ENCODE measurements at regions not wholly inside any gene's neighbourhood (a gene's known extent, or its start where the extent isn't known, plus 50 kb on each side); places are given as distances from the start of the nearest gene placed in this dataset.

GRCh38 chr15:81955382-81956062 is 90.3 kb downstream of the MEX3B start:
- no peaks in the 10 kb centered on the region for H3K36me3 ChIP-seq
- no peaks in the 10 kb centered on the region for H3K27me3 ChIP-seq
- H3K27ac ChIP-seq, result no peak overlapping the region
- no peaks in the 10 kb centered on the region for H3K4me1 ChIP-seq
- no peak for DNase-seq (ENCODE audit: low spot score in 2 of 2)
- no peak for TF ChIP-seq CTCF (IDR thresholded peaks at IDR 0.05)
- TF ChIP-seq POLR2AphosphoS5 (IDR thresholded peaks at IDR 0.05), result no peak
- TF ChIP-seq POLR2A (IDR thresholded peaks at IDR 0.05), result no peak
- intact Hi-C loops (cut with DNase I; ENCODE audit: low total_unique reads), result no loop called here
- H3K4me3 ChIP-seq, result no peak overlapping the region
- H3K9me3 ChIP-seq, result no peaks in the 10 kb centered on the region

- Histone ChIP-seq H3K27ac (no peak overlapping the region), H3K27me3 (no peaks in the 10 kb centered on the region), H3K4me1 (no peaks in the 10 kb centered on the region), H3K9me3 (no peaks in the 10 kb centered on the region), H3K36me3 (no peaks in the 10 kb centered on the region), H3K4me3 (no peak overlapping the region)
- intact Hi-C loops (cut with DNase I; ENCODE audit: low total_unique reads), result no loop called here
- TF ChIP-seq CTCF (IDR thresholded peaks at IDR 0.05) (no peak), POLR2AphosphoS5 (IDR thresholded peaks at IDR 0.05) (no peak), POLR2A (IDR thresholded peaks at IDR 0.05) (no peak)
- no peak for DNase-seq (ENCODE audit: low spot score in 2 of 2)
Observed at GRCh38 chr15:81954158-81954783, 91.5 kb downstream of the MEX3B start.

- Histone ChIP-seq H3K4me1 (no peaks in the 10 kb centered on the region), H3K4me3 (no peak overlapping the region), H3K36me3 (no peaks in the 10 kb centered on the region), H3K27ac (no peak overlapping the region), H3K9me3 (no peaks in the 10 kb centered on the region), H3K27me3 (no peaks in the 10 kb centered on the region)
- intact Hi-C loops (cut with DNase I; ENCODE audit: low total_unique reads), result no loop called here
- TF ChIP-seq POLR2AphosphoS5 (IDR thresholded peaks at IDR 0.05) (no peak), POLR2A (IDR thresholded peaks at IDR 0.05) (no peak), CTCF (IDR thresholded peaks at IDR 0.05) (no peak)
- no peak for DNase-seq (ENCODE audit: low spot score in 2 of 2)
Observed at GRCh38 chr15:81950841-81951414, 94.9 kb downstream of the MEX3B start.

GRCh38 chr15:81948751-81949150 is 97.1 kb downstream of the MEX3B start:
- TF ChIP-seq POLR2AphosphoS5 (IDR thresholded peaks at IDR 0.05) (no peak), POLR2A (IDR thresholded peaks at IDR 0.05) (no peak), CTCF (IDR thresholded peaks at IDR 0.05) (no peak)
- H3K4me3 ChIP-seq, result no peak overlapping the region
- H3K36me3 ChIP-seq, result no peaks in the 10 kb centered on the region
- H3K27ac ChIP-seq, result no peak overlapping the region
- H3K9me3 ChIP-seq, result no peaks in the 10 kb centered on the region
- no peaks in the 10 kb centered on the region for H3K4me1 ChIP-seq
- DNase-seq (ENCODE audit: low spot score in 2 of 2), result no peak
- no peaks in the 10 kb centered on the region for H3K27me3 ChIP-seq
- intact Hi-C loops (cut with DNase I; ENCODE audit: low total_unique reads), result loop anchor here (10.0 kb wide), 1 partner anchor 56 kb away; no protein-coding TSS in a partner anchor

GRCh38 chr15:81948222-81948621 is 97.6 kb downstream of the MEX3B start:
- Histone ChIP-seq H3K4me3 (no peak overlapping the region), H3K27me3 (no peaks in the 10 kb centered on the region), H3K36me3 (no peaks in the 10 kb centered on the region), H3K4me1 (no peaks in the 10 kb centered on the region), H3K9me3 (no peaks in the 10 kb centered on the region), H3K27ac (no peak overlapping the region)
- intact Hi-C loops (cut with DNase I; ENCODE audit: low total_unique reads), result loop anchor here (10.0 kb wide), 1 partner anchor 57 kb away; no protein-coding TSS in a partner anchor
- no peak for DNase-seq (ENCODE audit: low spot score in 2 of 2)
- TF ChIP-seq CTCF (IDR thresholded peaks at IDR 0.05), result no peak
- no peak for TF ChIP-seq POLR2A (IDR thresholded peaks at IDR 0.05)
- TF ChIP-seq POLR2AphosphoS5 (IDR thresholded peaks at IDR 0.05), result no peak

All from breast epithelium (tissue), 4 donors.